ENCODE measurements at regions not wholly inside any gene's neighbourhood (a gene's known extent, or its start where the extent isn't known, plus 50 kb on each side); places are given as distances from the start of the nearest gene placed in this dataset.

DNA sequence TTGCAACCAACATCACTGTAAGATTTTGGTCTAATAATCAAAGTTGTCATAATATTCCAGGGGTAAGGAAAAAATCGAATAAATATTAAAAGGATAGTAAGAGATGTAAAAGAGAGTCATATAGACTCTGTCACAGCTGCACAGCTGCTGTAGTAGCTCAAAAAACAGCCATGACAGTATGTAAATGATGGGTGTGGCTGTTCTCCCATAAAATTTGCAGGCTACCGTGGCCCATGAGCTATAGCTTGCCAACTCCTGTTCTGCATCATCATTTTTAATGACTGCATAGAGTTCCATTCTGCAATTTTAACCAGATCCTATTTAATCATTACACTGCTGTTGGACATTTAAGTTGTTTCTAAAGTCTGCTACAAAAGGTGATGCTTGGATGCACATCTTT, 450.5 kb upstream of the MPDZ start:
- CTCF ChIA-PET (ENCODE audit: low intra/inter-chr PET ratio): no interaction called here

DNA sequence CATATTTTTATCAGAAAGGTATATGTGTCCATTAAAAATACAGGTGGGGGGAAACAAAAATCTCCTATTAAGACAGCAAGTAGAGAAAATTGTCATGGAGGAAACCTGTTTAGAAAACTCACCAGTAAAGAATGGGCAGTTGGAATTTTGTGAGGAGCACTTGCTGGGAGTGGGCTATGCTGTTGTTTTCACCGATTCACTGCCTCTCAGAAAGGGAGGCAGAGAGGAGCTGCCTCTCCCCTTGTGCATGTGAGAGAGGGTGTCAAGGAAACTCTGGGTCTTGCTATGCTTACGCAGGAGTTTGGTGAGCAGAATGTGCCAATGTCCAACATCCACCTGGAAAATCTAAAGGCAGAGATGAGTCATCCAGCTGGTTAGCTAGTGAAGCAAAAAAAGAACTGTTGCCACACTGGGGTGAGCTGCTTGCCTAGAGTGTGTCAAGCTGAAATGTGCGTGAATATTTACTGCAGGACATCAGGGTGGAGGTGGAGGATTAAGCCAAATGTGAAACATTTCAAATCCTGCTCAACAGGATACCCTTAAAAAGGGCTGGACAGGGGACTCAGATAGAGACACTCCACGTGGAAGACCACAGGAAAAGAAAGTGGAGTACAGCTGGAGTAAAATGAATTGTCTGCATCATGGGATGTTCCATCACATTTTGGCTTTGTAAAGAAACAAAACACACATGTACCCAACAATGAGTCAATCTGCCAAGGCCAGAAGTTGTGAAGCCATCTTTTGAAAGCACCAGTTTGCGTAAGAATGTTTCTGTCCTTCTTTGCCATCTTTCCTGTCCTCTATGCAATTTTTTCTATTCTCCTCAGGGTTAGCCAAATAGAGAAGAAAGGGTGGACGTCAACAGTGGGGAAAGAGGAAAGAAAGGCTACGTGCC, 449.7 kb upstream of the MPDZ start:
- DNase-seq (ENCODE audit: extremely low read depth in 1 of 4, low spot score in 3 of 4) (no peak), FAIRE-seq (no peak), ATAC-seq (no peak)
- Histone ChIP-seq H4K20me1 (replicated peaks; ENCODE audit: control insufficient read depth, insufficient read depth, low read length) (no peaks in the 10 kb centered on the region), H3K27me3 (ENCODE audit: control insufficient read depth in 2 of 2, insufficient read depth in 2 of 2, low read length in 2 of 2) (no peaks in the 10 kb centered on the region), H3K4me1 (replicated peaks in 1 of 2; ENCODE audit: control insufficient read depth in 2 of 2, insufficient read depth in 2 of 2, low read length in 2 of 2) (no peaks in the 10 kb centered on the region), H2AFZ (ENCODE audit: low read depth, low read length) (no peak overlapping the region), H3K9me3 (replicated peaks; ENCODE audit: control insufficient read depth, insufficient read depth, low read depth, low read length) (no peaks in the 10 kb centered on the region), H3K79me2 (ENCODE audit: control insufficient read depth, insufficient read depth, low read length) (no peaks in the 10 kb centered on the region), H3K9me1 (ENCODE audit: control insufficient read depth, insufficient read depth, low read length) (no peaks in the 10 kb centered on the region), H3K9ac (ENCODE audit: insufficient read depth in 1 of 2, low read depth in 2 of 2, low read length in 2 of 2) (no peak overlapping the region), H3K36me3 (ENCODE audit: control insufficient read depth, insufficient read depth, low read length) (no peaks in the 10 kb centered on the region), H3K27ac (ENCODE audit: extremely low read depth, low read depth, low read length) (no peak overlapping the region), H3K4me3 (no peak overlapping the region), H3K4me2 (ENCODE audit: insufficient read depth, low read length) (no peak overlapping the region)
- ChIA-PET POLR2A (no interaction called here), CTCF (ENCODE audit: low intra/inter-chr PET ratio) (no interaction called here)
- in situ Hi-C loops (cut with MboI) (no loop called here), intact Hi-C loops (cut with micrococcal nuclease) (no loop called here)
- WGBS (ENCODE audit: insufficient coverage, low coverage, missing lambda C conversion rate): 0% methylated on average over 4 of the region's 7 CpGs
- BruUV-seq (replicated peaks): no TSS peak
- TF ChIP-seq, protein P1, sequence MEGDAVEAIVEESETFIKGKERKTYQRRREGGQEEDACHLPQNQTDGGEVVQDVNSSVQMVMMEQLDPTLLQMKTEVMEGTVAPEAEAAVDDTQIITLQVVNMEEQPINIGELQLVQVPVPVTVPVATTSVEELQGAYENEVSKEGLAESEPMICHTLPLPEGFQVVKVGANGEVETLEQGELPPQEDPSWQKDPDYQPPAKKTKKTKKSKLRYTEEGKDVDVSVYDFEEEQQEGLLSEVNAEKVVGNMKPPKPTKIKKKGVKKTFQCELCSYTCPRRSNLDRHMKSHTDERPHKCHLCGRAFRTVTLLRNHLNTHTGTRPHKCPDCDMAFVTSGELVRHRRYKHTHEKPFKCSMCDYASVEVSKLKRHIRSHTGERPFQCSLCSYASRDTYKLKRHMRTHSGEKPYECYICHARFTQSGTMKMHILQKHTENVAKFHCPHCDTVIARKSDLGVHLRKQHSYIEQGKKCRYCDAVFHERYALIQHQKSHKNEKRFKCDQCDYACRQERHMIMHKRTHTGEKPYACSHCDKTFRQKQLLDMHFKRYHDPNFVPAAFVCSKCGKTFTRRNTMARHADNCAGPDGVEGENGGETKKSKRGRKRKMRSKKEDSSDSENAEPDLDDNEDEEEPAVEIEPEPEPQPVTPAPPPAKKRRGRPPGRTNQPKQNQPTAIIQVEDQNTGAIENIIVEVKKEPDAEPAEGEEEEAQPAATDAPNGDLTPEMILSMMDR (IDR thresholded peaks at IDR 0.05 in 2 of 3, conservative IDR thresholded peaks at IDR 0.05 in 1 of 3; ENCODE audit: insufficient read depth in 2 of 3, low read depth in 1 of 3, low read length in 3 of 3): no peak
- TF ChIP-seq SMAD2 (IDR thresholded peaks at IDR 0.05; ENCODE audit: low read depth, low read length) (no peak), ZNF589 (CRISPR knock-in tag; IDR thresholded peaks at IDR 0.05; ENCODE audit: low read depth) (no peak), SMAD4 (CRISPR knock-in tag; conservative IDR thresholded peaks at IDR 0.05) (no peak), ZNF3 (CRISPR knock-in tag; IDR thresholded peaks at IDR 0.05) (no peak), ZBTB1 (CRISPR knock-in tag; IDR thresholded peaks at IDR 0.05; ENCODE audit: borderline replicate concordance, low read depth) (no peak), NR4A1 (CRISPR knock-in tag; IDR thresholded peaks at IDR 0.05) (no peak), NR4A1 (tag; IDR thresholded peaks at IDR 0.05) (no peak), BACH1 (tag; IDR thresholded peaks at IDR 0.05) (no peak), RBM39 (optimal IDR thresholded peaks at IDR 0.05; ENCODE audit: low read depth, low read length) (no peak), PML (IDR thresholded peaks at IDR 0.05; ENCODE audit: low read length) (no peak), ZNF121 (CRISPR knock-in tag; conservative IDR thresholded peaks at IDR 0.05) (no peak)
- TF ChIP-seq, protein P2, sequence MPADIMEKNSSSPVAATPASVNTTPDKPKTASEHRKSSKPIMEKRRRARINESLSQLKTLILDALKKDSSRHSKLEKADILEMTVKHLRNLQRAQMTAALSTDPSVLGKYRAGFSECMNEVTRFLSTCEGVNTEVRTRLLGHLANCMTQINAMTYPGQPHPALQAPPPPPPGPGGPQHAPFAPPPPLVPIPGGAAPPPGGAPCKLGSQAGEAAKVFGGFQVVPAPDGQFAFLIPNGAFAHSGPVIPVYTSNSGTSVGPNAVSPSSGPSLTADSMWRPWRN (IDR thresholded peaks at IDR 0.05; ENCODE audit: low read depth): no peak

More for the DNA sequence above, 450.5 kb upstream of the MPDZ start:
- ATAC-seq (no peak), FAIRE-seq (no peak), DNase-seq (ENCODE audit: extremely low read depth in 1 of 4, low spot score in 3 of 4) (no peak)
- intact Hi-C loops (cut with micrococcal nuclease) (no loop called here), in situ Hi-C loops (cut with MboI) (no loop called here)
- no TSS peak for BruUV-seq (replicated peaks)
- Histone ChIP-seq H3K4me1 (replicated peaks in 1 of 2; ENCODE audit: control insufficient read depth in 2 of 2, insufficient read depth in 2 of 2, low read length in 2 of 2) (no peaks in the 10 kb centered on the region), H3K27ac (ENCODE audit: extremely low read depth, low read depth, low read length) (no peak overlapping the region), H4K20me1 (replicated peaks; ENCODE audit: control insufficient read depth, insufficient read depth, low read length) (no peaks in the 10 kb centered on the region), H2AFZ (ENCODE audit: low read depth, low read length) (no peak overlapping the region), H3K36me3 (ENCODE audit: control insufficient read depth, insufficient read depth, low read length) (no peaks in the 10 kb centered on the region), H3K79me2 (ENCODE audit: control insufficient read depth, insufficient read depth, low read length) (no peaks in the 10 kb centered on the region), H3K4me2 (ENCODE audit: insufficient read depth, low read length) (no peak overlapping the region), H3K9ac (ENCODE audit: insufficient read depth in 1 of 2, low read depth in 2 of 2, low read length in 2 of 2) (no peak overlapping the region), H3K9me1 (ENCODE audit: control insufficient read depth, insufficient read depth, low read length) (no peaks in the 10 kb centered on the region), H3K4me3 (no peak overlapping the region), H3K27me3 (ENCODE audit: control insufficient read depth in 2 of 2, insufficient read depth in 2 of 2, low read length in 2 of 2) (no peaks in the 10 kb centered on the region), H3K9me3 (replicated peaks; ENCODE audit: control insufficient read depth, insufficient read depth, low read depth, low read length) (no peaks in the 10 kb centered on the region)
- TF ChIP-seq HMG20B (CRISPR knock-in tag; IDR thresholded peaks at IDR 0.05): no peak
- TF ChIP-seq RBM39 (optimal IDR thresholded peaks at IDR 0.05; ENCODE audit: low read depth, low read length): no peak
- TF ChIP-seq TAF1 (IDR thresholded peaks at IDR 0.05; ENCODE audit: control insufficient read depth, extremely low read depth, insufficient read depth, low read length, severe bottlenecking): no peak
- whole genome bisulfite sequencing (ENCODE audit: insufficient coverage, low coverage, missing lambda C conversion rate): 0% methylated on average over 2 of the region's 2 CpGs
- POLR2A ChIA-PET: no interaction called here

Data from K562 (cell line).